ENCODE measurements at regions not wholly inside any gene's neighbourhood (a gene's known extent, or its start where the extent isn't known, plus 50 kb on each side); places are given as distances from the start of the nearest gene placed in this dataset.

DNA sequence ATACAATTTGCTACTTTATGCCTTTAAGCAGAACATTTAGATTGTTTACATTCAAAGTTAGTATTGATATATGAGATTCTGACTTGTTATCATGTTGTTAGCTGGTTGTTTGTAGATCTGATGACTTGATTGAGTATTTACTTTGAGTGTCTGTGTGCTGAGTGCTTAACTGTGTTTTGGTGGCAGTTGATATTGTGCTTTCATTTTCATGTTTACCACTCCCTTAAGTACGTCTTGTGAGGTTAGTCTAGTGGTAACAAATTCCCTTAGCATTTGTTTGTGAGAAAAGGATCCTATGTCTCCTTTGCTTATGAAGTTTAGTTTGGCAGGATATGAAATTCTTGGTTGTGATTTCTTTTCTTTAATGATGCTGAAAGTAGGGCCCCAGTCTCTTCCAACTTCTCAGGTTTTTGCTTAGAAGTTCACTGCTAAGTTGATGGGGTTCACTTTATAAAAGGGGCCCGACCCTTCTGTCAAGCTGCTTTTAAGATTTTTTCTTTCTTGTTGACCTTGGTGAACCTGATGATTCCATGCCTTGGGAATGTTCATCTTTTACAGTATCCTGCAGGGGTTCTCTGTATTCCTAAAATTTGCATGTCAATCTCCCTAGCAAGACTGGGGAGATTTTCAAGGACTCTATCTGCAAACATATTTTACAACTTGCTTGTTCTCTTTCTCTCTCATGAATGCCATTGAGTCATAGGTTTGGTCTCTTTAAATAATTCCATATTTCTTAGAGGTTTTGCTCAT, 1095.4 kb upstream of the PCDH20 start:
- SMC1A ChIA-PET (ENCODE audit: uncharacterized antibody, unreplicated experiment), result interaction anchor here (0.8 to 3.4 kb wide), 8 partner anchors 10 to 92 kb away, joined by 3 to 22 read pairs (median 4); no protein-coding TSS in a partner anchor
- POLR2A ChIA-PET, result no interaction called here
- in situ Hi-C loops (cut with MboI) (no loop called here), intact Hi-C loops (cut with micrococcal nuclease; ENCODE audit: unreplicated experiment) (loop anchor here (10.0 kb wide), 3 partner anchors 186 to 396 kb away; no protein-coding TSS in a partner anchor)
- no peaks in the 10 kb centered on the region for H3K27me3 ChIP-seq (replicated peaks in 1 of 2; ENCODE audit: control insufficient read depth in 2 of 2, insufficient read depth in 2 of 2, low read length in 1 of 2)
- H3K9ac ChIP-seq (ENCODE audit: control insufficient read depth, insufficient read depth, low read length), result no peak overlapping the region
- no peak overlapping the region for H3K4me3 ChIP-seq
- FAIRE-seq (peak; percentile 89), DNase-seq (ENCODE audit: low read depth, low spot score) (peak; percentile 26), ATAC-seq (peak; percentile 35; the same call in 1 of the 3 replicates)
- no peaks in the 10 kb centered on the region for H3K9me3 ChIP-seq (replicated peaks; ENCODE audit: control insufficient read depth, insufficient read depth, low read length)
- no TSS peak for BruUV-seq (replicated peaks)
- H3K36me3 ChIP-seq (ENCODE audit: control insufficient read depth in 2 of 2, insufficient read depth in 2 of 2, low read length in 1 of 2), result no peaks in the 10 kb centered on the region
- 4% methylated on average over 2 of the region's 2 CpGs for WGBS (ENCODE audit: insufficient coverage, insufficient replicate concordance, low lambda C conversion rate, missing lambda C conversion rate)
- no peak for TF ChIP-seq KLF5 (IDR thresholded peaks at IDR 0.05; ENCODE audit: partially characterized antibody)
- no peak for TF ChIP-seq ZNF384 (IDR thresholded peaks at IDR 0.05; ENCODE audit: borderline replicate concordance, low read depth, low read length)
- TF ChIP-seq, protein P1, sequence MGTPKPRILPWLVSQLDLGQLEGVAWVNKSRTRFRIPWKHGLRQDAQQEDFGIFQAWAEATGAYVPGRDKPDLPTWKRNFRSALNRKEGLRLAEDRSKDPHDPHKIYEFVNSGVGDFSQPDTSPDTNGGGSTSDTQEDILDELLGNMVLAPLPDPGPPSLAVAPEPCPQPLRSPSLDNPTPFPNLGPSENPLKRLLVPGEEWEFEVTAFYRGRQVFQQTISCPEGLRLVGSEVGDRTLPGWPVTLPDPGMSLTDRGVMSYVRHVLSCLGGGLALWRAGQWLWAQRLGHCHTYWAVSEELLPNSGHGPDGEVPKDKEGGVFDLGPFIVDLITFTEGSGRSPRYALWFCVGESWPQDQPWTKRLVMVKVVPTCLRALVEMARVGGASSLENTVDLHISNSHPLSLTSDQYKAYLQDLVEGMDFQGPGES (IDR thresholded peaks at IDR 0.05), result no peak
- no peak for TF ChIP-seq SIX5 (IDR thresholded peaks at IDR 0.05; ENCODE audit: low read depth, low read length, severe bottlenecking)
- TF ChIP-seq, protein P2, sequence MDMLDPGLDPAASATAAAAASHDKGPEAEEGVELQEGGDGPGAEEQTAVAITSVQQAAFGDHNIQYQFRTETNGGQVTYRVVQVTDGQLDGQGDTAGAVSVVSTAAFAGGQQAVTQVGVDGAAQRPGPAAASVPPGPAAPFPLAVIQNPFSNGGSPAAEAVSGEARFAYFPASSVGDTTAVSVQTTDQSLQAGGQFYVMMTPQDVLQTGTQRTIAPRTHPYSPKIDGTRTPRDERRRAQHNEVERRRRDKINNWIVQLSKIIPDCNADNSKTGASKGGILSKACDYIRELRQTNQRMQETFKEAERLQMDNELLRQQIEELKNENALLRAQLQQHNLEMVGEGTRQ (IDR thresholded peaks at IDR 0.05; ENCODE audit: borderline replicate concordance, low read depth, low read length), result no peak
- no peak for TF ChIP-seq ZNF622 (IDR thresholded peaks at IDR 0.05)
- TF ChIP-seq BACH1 (IDR thresholded peaks at IDR 0.05; ENCODE audit: borderline replicate concordance), result no peak
- TF ChIP-seq, protein P3, sequence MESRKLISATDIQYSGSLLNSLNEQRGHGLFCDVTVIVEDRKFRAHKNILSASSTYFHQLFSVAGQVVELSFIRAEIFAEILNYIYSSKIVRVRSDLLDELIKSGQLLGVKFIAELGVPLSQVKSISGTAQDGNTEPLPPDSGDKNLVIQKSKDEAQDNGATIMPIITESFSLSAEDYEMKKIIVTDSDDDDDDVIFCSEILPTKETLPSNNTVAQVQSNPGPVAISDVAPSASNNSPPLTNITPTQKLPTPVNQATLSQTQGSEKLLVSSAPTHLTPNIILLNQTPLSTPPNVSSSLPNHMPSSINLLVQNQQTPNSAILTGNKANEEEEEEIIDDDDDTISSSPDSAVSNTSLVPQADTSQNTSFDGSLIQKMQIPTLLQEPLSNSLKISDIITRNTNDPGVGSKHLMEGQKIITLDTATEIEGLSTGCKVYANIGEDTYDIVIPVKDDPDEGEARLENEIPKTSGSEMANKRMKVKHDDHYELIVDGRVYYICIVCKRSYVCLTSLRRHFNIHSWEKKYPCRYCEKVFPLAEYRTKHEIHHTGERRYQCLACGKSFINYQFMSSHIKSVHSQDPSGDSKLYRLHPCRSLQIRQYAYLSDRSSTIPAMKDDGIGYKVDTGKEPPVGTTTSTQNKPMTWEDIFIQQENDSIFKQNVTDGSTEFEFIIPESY (IDR thresholded peaks at IDR 0.05), result no peak
- no peak for TF ChIP-seq YBX1 (IDR thresholded peaks at IDR 0.05)
- no peak for TF ChIP-seq BRCA1 (IDR thresholded peaks at IDR 0.05; ENCODE audit: low read depth, low read length)
- TF ChIP-seq, protein P4, sequence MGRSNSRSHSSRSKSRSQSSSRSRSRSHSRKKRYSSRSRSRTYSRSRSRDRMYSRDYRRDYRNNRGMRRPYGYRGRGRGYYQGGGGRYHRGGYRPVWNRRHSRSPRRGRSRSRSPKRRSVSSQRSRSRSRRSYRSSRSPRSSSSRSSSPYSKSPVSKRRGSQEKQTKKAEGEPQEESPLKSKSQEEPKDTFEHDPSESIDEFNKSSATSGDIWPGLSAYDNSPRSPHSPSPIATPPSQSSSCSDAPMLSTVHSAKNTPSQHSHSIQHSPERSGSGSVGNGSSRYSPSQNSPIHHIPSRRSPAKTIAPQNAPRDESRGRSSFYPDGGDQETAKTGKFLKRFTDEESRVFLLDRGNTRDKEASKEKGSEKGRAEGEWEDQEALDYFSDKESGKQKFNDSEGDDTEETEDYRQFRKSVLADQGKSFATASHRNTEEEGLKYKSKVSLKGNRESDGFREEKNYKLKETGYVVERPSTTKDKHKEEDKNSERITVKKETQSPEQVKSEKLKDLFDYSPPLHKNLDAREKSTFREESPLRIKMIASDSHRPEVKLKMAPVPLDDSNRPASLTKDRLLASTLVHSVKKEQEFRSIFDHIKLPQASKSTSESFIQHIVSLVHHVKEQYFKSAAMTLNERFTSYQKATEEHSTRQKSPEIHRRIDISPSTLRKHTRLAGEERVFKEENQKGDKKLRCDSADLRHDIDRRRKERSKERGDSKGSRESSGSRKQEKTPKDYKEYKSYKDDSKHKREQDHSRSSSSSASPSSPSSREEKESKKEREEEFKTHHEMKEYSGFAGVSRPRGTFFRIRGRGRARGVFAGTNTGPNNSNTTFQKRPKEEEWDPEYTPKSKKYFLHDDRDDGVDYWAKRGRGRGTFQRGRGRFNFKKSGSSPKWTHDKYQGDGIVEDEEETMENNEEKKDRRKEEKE (IDR thresholded peaks at IDR 0.05), result no peak
- TF ChIP-seq CHD2 (IDR thresholded peaks at IDR 0.05; ENCODE audit: borderline replicate concordance, low read depth, low read length), result no peak
- TF ChIP-seq, protein P5, sequence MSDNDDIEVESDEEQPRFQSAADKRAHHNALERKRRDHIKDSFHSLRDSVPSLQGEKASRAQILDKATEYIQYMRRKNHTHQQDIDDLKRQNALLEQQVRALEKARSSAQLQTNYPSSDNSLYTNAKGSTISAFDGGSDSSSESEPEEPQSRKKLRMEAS (IDR thresholded peaks at IDR 0.05; ENCODE audit: low read depth, low read length), result no peak
- no peak for TF ChIP-seq SREBF2 (IDR thresholded peaks at IDR 0.05; ENCODE audit: low read length)
- no peaks in the 10 kb centered on the region for H4K20me1 ChIP-seq (ENCODE audit: control insufficient read depth, insufficient read depth)
- no peaks in the 10 kb centered on the region for H3K79me2 ChIP-seq (ENCODE audit: control insufficient read depth, insufficient read depth, low read length)
- no peak overlapping the region for H3K27ac ChIP-seq (ENCODE audit: control insufficient read depth, insufficient read depth)
- H3K4me2 ChIP-seq (ENCODE audit: control insufficient read depth, insufficient read depth), result peak overlapping the region; percentile 46
- H2AFZ ChIP-seq (ENCODE audit: control insufficient read depth, low read depth, low read length), result peak overlapping the region; percentile 57
- H3K4me1 ChIP-seq (ENCODE audit: control insufficient read depth, insufficient read depth, low read length), result peaks cover 10% of the 10 kb centered on the region; the same call in 1 of the 2 replicates
- RAD21 ChIA-PET (ENCODE audit: unreplicated experiment), result interaction anchor here (0.6 to 3.5 kb wide), 7 partner anchors 13 to 391 kb away, joined by 3 to 12 read pairs (median 3); no protein-coding TSS in a partner anchor
- CTCF ChIA-PET, result interaction anchor here (1.2 to 4.6 kb wide), 10 partner anchors 12 to 391 kb away, joined by 5 to 28 read pairs (median 9); no protein-coding TSS in a partner anchor
